T47D (cell line): ENCODE measurements at regions not wholly inside any gene's neighbourhood (a gene's known extent, or its start where the extent isn't known, plus 50 kb on each side); places are given as distances from the start of the nearest gene placed in this dataset.
A peak's percentile ranks its signal among the peaks of the same experiment; 100 is the strongest.
"Not testable (repeated sequence)": the region's sequence is repeated elsewhere in the genome, so short reads cannot be mapped to it uniquely, and the experiment has no call there.

Source experiments
- DNase-seq, 2 experiments: peaks; one replicate each; pipeline versions ENCODE4 v3.0.0 to v3.0.0-alpha.2; 2011 to 2012; ENCODE audit warnings: low read depth in 1 of 2, low spot score in 1 of 2
- JUND ChIP-seq: IDR thresholded peaks from 2 replicates; pipeline ENCODE4 v1.6.1; 2012; ENCODE audit warnings: low read depth
- in situ Hi-C: cut with HindIII; loops from 2 replicates; pipeline ENCODE4 v1.10.0; 2016; ENCODE audit warnings: low sequenced_read_pairs, low pct_unique_long_range_greater_than_20kb

DNA sequence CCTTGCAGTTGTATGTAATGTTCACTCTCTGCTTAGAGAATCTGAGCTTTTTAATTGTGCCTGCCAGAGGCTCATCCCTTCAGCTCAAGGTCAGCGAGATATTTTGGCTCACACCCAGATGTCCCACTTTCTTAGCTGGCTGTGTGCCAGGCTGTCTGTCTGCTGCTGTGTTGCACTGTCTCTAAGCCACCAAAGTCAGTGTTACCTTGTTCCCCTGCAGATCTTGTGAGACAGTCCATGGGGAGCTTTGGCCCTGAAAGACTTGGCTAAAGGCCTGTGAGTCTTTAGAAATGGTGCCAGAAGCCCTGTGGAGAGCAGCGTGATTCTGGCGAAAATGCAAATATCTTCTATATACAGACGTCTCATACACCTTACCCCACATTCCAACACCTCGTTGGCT lies 293.7 kb downstream of the TTC6 start:
- DNase-seq = no peak
- in situ Hi-C loops = no loop called here

DNA sequence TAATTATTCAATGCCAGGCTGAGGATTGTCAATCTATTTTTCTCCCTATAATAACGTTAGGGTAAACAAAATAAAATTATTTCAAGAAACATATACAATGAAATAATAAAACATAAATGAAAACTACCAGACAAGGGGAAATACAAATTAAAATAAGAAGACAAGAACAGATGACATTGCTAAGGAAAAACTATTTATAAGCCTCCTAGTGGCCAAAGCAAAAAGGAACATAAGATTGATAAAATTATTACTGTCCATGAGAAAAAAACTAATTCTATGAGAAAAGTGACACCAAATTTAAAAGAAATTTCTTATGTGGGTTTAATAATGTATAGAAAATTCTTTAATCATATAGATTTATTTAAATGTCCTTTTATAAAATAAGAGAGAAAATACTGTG lies 294.7 kb downstream of the TTC6 start:
- in situ Hi-C loops = no loop called here
- TF ChIP-seq JUND = no peak
- no peak for DNase-seq

More for the DNA sequence above, 293.7 kb downstream of the TTC6 start:
- TF ChIP-seq JUND = no peak

DNA sequence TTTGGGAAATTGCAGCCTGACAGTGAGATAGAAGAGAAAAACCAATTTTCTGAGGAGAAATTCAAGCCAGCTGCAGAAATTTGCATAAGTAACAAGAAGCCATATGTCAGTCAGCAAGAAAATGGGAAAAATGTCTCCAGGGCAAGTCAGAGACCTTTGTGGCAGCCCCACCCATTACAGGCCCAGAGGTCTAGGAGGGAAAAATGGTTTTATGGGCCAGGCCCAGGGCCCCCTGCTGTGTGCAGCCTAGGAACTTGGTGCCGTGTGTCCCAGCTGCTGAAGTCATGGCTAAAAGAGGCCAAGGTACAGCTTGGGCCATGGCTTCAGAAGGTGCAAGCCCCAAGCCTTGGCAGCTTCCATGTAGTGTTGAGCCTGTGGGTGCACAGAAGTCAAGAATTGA lies 296.1 kb downstream of the TTC6 start:
- in situ Hi-C loops, DNase-seq: not testable (repeated sequence)

DNA sequence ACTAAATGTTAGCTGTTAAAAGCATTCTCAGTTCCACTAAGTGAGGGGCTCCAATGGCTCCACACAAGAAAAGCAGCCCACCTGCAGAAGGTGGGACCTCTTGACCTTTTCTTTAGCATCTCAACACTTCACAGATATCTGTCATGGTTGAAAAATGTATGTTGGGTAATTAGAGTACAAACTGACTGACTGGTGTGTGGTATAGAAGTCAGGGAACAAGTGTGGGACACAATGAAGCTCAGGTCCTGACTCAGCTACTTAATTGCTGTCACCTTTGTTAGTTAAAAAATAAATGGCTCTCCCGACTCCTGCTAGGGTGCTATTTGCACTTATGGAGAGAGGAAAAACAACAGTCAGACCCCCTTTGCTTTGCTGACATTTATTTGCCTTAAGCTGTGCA lies 299.0 kb downstream of the TTC6 start:
- no peak for DNase-seq
- in situ Hi-C loops = no loop called here
- no peak for TF ChIP-seq JUND

DNA sequence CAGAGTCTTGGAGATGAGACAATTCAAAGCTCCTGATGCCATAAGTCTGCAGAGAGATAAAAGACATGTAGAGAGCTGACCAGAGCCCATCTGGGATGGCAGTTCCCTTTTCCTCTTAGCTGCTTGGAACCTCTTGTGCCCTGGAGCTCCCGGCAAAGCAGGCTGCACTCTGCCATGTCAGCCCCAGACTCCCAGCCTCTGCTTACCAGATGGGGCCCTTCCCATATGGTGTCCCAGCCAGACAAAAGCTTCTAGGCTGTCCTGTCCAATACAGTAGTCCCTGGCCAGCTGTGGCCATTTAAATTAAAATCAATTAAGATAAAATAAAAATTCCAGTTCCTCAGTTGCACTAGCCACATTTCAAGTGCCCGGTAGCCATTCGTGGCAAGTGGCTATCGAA lies 303.9 kb downstream of the TTC6 start:
- TF ChIP-seq JUND = no peak
- no peak for DNase-seq
- in situ Hi-C loops = no loop called here

DNA sequence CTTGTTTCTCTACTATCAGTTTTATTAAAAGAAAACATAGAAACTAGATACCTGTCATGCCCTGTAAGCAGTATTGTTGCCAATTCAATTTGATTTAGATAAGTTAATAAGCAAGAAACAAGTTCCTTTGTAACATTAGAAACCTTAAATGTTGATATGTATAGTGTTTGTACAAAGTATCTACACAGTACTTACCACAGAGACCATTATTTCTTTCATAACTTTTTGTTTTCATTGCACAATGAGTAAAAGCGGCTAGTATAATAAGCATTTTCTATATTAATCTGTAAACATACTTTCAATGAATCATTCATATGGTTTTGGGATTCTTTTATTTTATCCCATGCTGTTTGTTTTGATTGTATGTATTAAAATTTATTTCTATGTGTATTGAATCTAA lies 305.1 kb downstream of the TTC6 start:
- no peak for DNase-seq
- in situ Hi-C loops = no loop called here
- TF ChIP-seq JUND = no peak

DNA sequence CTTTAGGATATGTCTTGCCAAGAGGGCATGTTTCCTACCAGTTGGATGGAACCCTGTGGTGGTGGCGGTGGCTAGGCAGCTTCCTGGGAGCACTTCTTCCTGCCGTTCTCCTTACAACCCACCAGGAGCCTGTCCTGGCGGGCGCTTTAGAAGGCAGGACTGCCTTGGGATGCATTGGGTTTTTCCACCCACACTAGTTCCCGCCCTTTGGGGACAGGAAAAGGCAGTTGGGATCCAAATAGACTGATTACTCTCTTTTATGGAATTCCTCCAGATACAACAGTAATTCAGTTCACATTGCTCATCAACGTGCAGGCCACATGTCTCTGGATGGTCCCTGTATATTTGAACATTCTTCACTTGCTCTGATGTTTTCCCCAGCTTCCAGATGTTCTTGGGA lies 305.7 kb upstream of the SSTR1 start:
- DNase-seq = no peak
- TF ChIP-seq JUND = no peak
- in situ Hi-C loops = no loop called here

DNA sequence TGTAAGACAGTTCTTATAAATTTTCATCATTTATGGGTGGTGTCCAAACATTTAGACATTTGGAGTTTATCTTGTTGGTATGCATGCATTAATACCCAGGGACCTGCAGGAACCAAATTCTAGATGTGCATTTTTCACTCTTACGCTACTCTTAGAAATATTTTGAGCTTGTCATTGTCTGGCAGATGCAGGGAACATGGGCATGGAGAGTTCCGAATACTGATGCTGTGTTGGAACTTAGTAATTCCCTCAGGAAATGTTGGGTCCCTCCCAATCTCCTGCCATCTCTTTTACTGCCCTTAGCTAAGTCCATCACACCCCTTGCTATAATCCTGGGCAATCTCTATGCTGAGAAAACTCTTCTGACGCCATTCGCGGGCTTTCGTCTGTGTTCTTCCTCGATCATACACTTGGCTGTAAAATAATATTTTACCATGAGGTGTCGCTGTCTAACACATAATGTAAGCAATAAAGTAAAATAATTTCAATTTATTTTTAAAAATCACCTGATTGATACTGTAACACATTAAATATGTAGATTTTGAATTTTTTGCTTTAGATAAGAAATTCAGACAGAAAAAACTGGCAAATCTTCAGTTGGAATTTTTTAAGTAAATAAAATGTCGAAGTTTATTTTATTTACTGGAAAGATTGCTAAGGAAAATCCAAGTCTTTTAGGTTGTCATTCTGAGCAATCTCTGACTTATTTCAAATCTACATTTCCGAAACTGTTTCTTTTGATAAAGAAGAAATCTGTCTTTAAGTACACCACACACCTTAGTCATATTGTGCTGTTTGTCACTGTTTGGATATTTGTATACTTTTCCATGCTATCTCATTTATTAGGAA lies 304.1 kb upstream of the SSTR1 start:
- in situ Hi-C loops = no loop called here
- peak; percentile 34 to 73 for DNase-seq
- no peak for TF ChIP-seq JUND

DNA sequence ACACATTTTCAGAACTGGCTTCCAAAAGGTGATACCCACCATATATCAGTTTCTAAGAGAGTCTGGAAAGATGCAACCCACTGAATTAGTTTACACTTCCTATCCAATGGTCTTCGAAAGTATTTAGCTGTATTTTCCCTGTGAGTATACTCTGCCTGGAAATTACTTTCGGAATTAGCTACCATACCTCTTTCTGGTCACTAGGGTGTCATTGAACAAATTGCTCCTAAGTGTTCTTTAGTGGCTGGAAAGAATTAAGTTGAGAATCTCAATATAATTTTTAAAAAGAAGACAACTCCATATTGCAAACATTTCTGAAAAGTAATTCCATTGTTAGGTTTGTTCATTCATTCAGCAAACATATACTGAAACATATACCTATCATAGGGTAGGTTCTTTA lies 283.1 kb upstream of the SSTR1 start:
- TF ChIP-seq JUND = no peak
- DNase-seq = no peak
- in situ Hi-C loops = no loop called here

DNA sequence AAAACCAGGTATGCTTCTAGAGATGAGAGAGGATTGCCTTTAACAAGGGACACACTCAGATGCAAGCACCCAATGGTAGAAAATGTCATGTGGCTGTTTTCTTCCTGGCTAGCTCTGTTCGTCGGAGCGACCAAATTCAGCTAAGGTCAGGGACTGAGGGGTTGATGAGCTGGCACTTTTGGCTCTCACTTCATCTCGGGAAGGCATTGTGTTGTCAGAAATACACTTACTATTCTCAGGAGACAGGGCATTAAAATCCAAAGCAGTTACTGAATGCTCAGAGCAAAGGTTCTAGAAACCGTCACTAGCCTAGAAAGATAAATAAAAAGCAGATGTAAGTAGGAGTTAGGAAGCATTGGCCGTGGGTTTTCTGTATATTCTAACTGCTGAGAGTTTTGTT lies 275.7 kb upstream of the SSTR1 start:
- in situ Hi-C loops = no loop called here
- TF ChIP-seq JUND = no peak
- DNase-seq = no peak

DNA sequence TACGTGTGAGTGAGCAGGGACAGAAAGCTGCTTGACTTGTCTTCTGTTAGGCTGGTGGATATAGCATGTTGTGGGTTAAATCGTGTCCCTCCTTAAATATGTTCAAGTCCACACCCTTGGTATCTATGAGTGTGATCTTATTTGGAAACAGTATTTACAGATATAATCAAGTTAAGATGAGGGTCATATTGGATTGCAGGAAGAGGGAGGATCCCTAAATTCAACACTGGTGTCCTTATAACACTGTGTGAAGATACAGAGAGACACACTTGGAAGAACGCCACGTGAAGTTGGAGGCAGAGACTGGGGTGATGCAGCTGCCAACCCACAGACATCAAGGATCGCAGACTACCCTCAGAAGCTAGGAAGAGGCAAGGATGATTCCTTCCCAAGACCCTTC lies 275.2 kb upstream of the SSTR1 start:
- DNase-seq = no peak
- no peak for TF ChIP-seq JUND
- in situ Hi-C loops = no loop called here

DNA sequence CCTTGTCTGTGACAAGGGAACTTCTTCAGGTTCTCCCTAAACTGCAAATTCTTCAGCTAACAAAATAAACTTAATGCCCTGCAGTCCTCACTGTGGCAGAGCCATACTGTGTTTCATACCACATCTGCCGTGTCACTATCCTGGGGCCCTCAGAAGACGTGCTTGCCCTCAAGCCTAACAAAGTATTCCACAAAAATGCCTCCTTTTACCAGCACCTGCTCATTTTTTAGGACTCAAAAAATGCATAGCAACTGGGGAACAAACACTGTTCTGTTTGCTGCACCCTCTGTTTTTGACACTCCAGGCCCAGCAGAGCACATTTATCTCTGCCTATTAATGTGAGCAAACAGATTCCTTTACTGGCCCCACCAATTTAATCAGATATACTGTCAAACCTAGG lies 270.7 kb upstream of the SSTR1 start:
- in situ Hi-C loops = no loop called here
- DNase-seq = no peak
- no peak for TF ChIP-seq JUND

DNA sequence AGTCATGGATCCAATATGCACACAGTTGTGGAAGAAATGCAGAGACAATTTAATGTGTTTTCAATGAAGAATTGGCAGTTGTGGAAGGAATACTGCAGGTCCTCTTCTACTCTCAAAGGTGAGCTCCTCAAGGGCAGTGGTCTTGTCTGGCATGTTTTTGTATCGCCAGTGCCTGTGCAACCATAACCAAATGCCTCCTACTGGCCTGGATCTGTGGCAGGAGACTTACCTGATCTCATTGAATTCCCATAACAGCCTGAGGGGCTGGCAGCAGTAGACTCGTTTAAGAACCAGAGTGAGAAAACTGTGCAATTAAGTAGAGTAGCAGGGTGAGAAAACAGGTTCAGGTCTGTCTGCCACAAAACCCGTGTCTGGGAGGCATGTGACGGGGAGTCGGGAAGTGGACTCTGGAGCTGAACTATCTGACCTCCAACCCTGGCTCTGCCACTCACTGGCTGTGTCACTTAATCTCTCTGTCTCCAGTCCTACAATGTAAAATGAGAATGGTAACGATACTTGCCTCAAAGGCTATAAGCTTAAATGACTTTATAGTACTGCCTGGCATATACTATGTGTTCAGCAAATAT lies 268.2 kb upstream of the SSTR1 start:
- DNase-seq = no peak
- in situ Hi-C loops = no loop called here
- TF ChIP-seq JUND = no peak

DNA sequence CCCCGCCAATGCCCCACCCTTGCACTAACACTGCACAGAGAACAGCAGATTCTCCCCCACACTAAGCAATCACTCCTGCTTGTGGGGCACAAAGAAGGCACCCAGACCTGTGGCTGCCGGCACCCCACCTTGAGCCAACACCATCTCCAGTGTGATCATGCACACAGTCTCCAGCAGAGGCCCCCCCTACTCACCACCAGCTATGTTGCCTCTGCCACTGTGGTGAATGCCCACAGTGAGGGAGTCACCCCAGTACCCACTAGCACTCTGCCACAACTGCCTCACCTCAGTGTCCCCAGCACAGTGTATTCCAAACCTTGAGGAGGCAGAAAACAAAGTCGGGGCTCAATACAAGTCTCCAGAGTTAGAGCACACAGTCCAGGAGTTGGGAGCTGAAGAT lies 261.7 kb upstream of the SSTR1 start:
- in situ Hi-C loops = no loop called here
- DNase-seq = no peak
- TF ChIP-seq JUND = no peak
